ENCODE measurements at regions not wholly inside any gene's neighbourhood (a gene's known extent, or its start where the extent isn't known, plus 50 kb on each side); places are given as distances from the start of the nearest gene placed in this dataset.
"Not testable (repeated sequence)": the region's sequence is repeated elsewhere in the genome, so short reads cannot be mapped to it uniquely, and the experiment has no call there.

DNA sequence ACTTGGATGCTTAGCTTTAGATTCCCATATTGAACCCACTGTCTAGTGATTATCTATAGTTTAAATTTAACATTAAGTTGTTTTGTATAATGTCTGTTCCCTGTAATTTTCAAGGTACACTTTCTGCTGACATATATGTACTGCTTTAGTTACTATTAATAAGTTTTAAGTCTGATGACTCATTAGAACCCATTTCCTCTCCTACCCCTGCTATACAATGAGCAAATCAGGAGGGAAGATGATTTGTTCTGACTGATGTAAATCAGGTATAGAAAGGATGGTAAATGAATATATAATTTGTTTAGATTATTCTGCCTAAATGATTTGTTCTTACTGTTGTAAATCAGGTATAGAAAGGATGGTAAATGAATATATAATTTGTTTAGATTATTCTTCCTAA is 691.8 kb downstream of the NXPH1 start:
- DNase-seq (no peak), ATAC-seq (no peak)
- Histone ChIP-seq H3K27ac (no peak overlapping the region), H3K9me3 (no peaks in the 10 kb centered on the region), H3K4me3 (no peak overlapping the region), H3K4me1 (no peaks in the 10 kb centered on the region), H3K27me3 (ENCODE audit: low read depth) (no peaks in the 10 kb centered on the region), H3K36me3 (no peaks in the 10 kb centered on the region)
- intact Hi-C loops (cut with DNase I): no loop called here
- TF ChIP-seq, protein P1, sequence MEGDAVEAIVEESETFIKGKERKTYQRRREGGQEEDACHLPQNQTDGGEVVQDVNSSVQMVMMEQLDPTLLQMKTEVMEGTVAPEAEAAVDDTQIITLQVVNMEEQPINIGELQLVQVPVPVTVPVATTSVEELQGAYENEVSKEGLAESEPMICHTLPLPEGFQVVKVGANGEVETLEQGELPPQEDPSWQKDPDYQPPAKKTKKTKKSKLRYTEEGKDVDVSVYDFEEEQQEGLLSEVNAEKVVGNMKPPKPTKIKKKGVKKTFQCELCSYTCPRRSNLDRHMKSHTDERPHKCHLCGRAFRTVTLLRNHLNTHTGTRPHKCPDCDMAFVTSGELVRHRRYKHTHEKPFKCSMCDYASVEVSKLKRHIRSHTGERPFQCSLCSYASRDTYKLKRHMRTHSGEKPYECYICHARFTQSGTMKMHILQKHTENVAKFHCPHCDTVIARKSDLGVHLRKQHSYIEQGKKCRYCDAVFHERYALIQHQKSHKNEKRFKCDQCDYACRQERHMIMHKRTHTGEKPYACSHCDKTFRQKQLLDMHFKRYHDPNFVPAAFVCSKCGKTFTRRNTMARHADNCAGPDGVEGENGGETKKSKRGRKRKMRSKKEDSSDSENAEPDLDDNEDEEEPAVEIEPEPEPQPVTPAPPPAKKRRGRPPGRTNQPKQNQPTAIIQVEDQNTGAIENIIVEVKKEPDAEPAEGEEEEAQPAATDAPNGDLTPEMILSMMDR (IDR thresholded peaks at IDR 0.05): no peak

GRCh38 chr7:9127901-9128300 is 694.5 kb downstream of the NXPH1 start:
- Histone ChIP-seq H3K4me3 (no peak overlapping the region), H3K27me3 (ENCODE audit: low read depth) (no peaks in the 10 kb centered on the region), H3K27ac (no peak overlapping the region), H3K36me3 (no peaks in the 10 kb centered on the region), H3K4me1 (no peaks in the 10 kb centered on the region), H3K9me3 (no peaks in the 10 kb centered on the region)
- ATAC-seq (no peak), DNase-seq (no peak)
- intact Hi-C loops (cut with DNase I): no loop called here
- TF ChIP-seq, protein P1 (IDR thresholded peaks at IDR 0.05): no peak

- intact Hi-C loops (cut with DNase I): no loop called here
- no peak for DNase-seq
- Histone ChIP-seq H3K4me3 (no peak overlapping the region), H3K36me3 (no peaks in the 10 kb centered on the region), H3K4me1 (no peaks in the 10 kb centered on the region), H3K27me3 (ENCODE audit: low read depth) (no peaks in the 10 kb centered on the region), H3K9me3 (no peaks in the 10 kb centered on the region), H3K27ac (no peak overlapping the region)
- TF ChIP-seq, protein P1 (IDR thresholded peaks at IDR 0.05): no peak
- no peak for ATAC-seq
These were observed 715.3 kb downstream of the NXPH1 start for GRCh38 chr7:9148687-9149086.

GRCh38 chr7:9149499-9150082 is 716.2 kb downstream of the NXPH1 start:
- Histone ChIP-seq H3K9me3 (no peaks in the 10 kb centered on the region), H3K27ac (no peak overlapping the region), H3K36me3 (no peaks in the 10 kb centered on the region), H3K4me1 (no peaks in the 10 kb centered on the region), H3K4me3 (no peak overlapping the region), H3K27me3 (ENCODE audit: low read depth) (no peaks in the 10 kb centered on the region)
- ATAC-seq: no peak
- TF ChIP-seq, protein P1 (IDR thresholded peaks at IDR 0.05): no peak
- no peak for DNase-seq
- intact Hi-C loops (cut with DNase I): no loop called here

- H3K27ac ChIP-seq; ATAC-seq; H3K36me3 ChIP-seq; H3K4me1 ChIP-seq; H3K4me3 ChIP-seq; H3K27me3 ChIP-seq (ENCODE audit: low read depth); H3K9me3 ChIP-seq; intact Hi-C loops (cut with DNase I); DNase-seq: not testable (repeated sequence)
These were observed 730.3 kb downstream of the NXPH1 start for GRCh38 chr7:9163691-9164090.

DNA sequence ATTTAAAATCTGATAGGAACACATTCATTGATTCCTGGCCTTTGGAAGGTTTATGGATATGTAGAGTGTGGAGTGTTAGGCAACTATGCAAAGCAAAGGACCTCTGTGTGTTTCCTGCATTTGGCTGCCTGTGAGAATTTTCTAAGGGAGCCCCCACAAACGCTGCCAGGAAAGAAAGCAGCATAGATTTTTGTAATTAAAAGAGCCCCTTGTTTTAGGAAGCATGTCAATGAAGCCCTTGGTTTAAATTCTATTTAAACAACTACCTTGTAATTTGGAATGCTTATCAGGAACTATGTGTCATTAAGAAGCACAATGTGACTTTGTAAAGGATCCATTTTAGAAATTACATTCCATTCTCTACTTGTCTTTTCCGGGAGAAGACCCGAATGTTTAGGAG is 742.5 kb downstream of the NXPH1 start:
- ATAC-seq (no peak), DNase-seq (no peak)
- no peak overlapping the region for H3K27ac ChIP-seq
- H3K27me3 ChIP-seq (ENCODE audit: low read depth): no peaks in the 10 kb centered on the region
- no peaks in the 10 kb centered on the region for H3K4me1 ChIP-seq
- H3K4me3 ChIP-seq: no peak overlapping the region
- no peaks in the 10 kb centered on the region for H3K9me3 ChIP-seq
- TF ChIP-seq, protein P1 (IDR thresholded peaks at IDR 0.05): no peak
- intact Hi-C loops (cut with DNase I): no loop called here
- no peaks in the 10 kb centered on the region for H3K36me3 ChIP-seq

Measured in lower lobe of right lung (tissue), 2 donors.